Psoas muscle (tissue), 7 donors: ENCODE measurements at regions not wholly inside any gene's neighbourhood (a gene's known extent, or its start where the extent isn't known, plus 50 kb on each side); places are given as distances from the start of the nearest gene placed in this dataset.

Experiments
- ATAC-seq, 4 donors: fragments of 200-7000 bp; cut with Tn5 transposase; one replicate each; pipeline ENCODE4 v1.9.1; 2020; ENCODE audit warnings: moderate library complexity in 3 of 4, mild to moderate bottlenecking in 2 of 4
- DNase-seq, 2 donors: peaks; one replicate each; pipeline ENCODE4 v3.0.0-alpha.2; 2020
- H3K27ac ChIP-seq: fragments of 200-600 bp; one replicate; pipeline ENCODE4 v1.8.0; 2022
- H3K27me3 ChIP-seq, 3 donors: fragments of 200-600 bp in 1 of 3; one replicate each; pipeline versions ENCODE4 v1.6.1 to v1.8.0; 2013 to 2022; ENCODE audit warnings: low read length in 2 of 3, mild to moderate bottlenecking in 2 of 3, moderate library complexity in 1 of 3; ENCODE audit not compliant: insufficient read depth in 3 of 3
- H3K36me3 ChIP-seq, 2 donors: fragments of 200-600 bp in 1 of 2; one replicate each; pipeline versions ENCODE4 v1.6.1 to v1.8.0; 2013 to 2022; ENCODE audit warnings: low read depth in 1 of 2, mild to moderate bottlenecking in 1 of 2, moderate library complexity in 1 of 2; ENCODE audit not compliant: insufficient read depth in 1 of 2
- H3K4me1 ChIP-seq: fragments of 200-600 bp; one replicate; pipeline ENCODE4 v1.8.0; 2022
- H3K4me3 ChIP-seq: fragments of 200-600 bp; one replicate; pipeline ENCODE4 v1.8.0; 2022; ENCODE audit warnings: mild to moderate bottlenecking
- H3K9me3 ChIP-seq: fragments of 200-600 bp; one replicate; pipeline ENCODE4 v1.8.0; 2022
- WGBS, 3 donors: extraction: QIAGEN DNeasy Blood & Tissue Kit; methylation state at CpG; one replicate each; pipeline versions ENCODE4 v1.1.6 to v1.1.7; 2013; 5-methylcytosine and 5-hydroxymethylcytosine counted together
- intact Hi-C, 2 donors: fragments of 100-400 bp; cut with DNase I; formaldehyde crosslinking; loops; one replicate each; pipeline versions ENCODE4 v1.11.0 to v1.14.2; 2022
- TF ChIP-seq, protein P1 (sequence below): fragments of 200-600 bp; IDR thresholded peaks from one replicate; pipeline ENCODE4 v1.8.0; 2022; ENCODE audit warnings: antibody characterized with exemption
- donor health status: healthy with polysubstance abuse.
- donor health status: DM: no; HTN: no; CAD: no; lungs with moderate emphysema.
- donor health status: Bipolar disorder and iron deficiency.
- donor health status: healthy.
- donor health status: DM: yes; HTN: yes; CAD: no.
- donor health status: DM: no; HTN: no; CAD: no.
- donor health status: DM: yes; HTN: yes; CAD: no.

DNA sequence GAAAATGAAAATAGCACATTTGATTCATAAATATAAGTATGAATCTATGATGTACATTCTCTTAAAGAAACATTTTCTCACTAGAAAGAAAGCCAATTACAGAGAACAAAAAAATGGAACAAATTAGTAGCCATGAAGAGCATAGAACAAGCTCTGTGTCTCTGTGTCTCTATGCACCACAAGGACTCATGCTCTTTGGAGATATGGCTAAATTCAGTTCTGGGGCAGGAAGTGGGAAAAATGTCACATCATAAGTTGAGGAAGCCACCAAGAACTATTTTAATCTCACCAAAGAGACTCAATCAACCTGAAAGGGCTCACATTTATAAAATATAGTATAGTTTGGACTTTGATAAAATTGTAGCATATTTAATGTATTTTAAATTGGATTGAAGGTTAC lies 1259.8 kb upstream of the GJE1 start:
- no peak for ATAC-seq

DNA sequence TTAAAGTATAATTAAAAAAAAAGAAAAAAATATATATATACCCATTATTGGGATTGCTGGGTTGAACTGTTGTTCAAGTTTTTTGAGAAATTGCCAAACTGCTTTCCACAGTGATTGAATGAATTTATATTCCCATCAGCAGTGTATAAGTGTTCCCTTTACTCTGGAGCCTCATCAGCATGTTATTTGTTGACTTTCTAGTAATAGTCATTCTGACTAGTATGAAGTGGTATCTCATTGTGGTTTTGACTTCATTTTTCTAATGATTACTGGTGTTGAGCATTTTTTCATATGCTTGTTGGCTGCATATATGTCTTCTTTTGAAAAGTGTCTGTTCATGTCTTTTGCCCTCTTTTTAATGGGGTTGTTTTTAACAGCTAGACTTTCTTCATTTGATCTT lies 1260.8 kb upstream of the GJE1 start:
- no peak overlapping the region for H3K27ac ChIP-seq
- TF ChIP-seq, protein P1, sequence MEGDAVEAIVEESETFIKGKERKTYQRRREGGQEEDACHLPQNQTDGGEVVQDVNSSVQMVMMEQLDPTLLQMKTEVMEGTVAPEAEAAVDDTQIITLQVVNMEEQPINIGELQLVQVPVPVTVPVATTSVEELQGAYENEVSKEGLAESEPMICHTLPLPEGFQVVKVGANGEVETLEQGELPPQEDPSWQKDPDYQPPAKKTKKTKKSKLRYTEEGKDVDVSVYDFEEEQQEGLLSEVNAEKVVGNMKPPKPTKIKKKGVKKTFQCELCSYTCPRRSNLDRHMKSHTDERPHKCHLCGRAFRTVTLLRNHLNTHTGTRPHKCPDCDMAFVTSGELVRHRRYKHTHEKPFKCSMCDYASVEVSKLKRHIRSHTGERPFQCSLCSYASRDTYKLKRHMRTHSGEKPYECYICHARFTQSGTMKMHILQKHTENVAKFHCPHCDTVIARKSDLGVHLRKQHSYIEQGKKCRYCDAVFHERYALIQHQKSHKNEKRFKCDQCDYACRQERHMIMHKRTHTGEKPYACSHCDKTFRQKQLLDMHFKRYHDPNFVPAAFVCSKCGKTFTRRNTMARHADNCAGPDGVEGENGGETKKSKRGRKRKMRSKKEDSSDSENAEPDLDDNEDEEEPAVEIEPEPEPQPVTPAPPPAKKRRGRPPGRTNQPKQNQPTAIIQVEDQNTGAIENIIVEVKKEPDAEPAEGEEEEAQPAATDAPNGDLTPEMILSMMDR, result no peak
- H3K27me3 ChIP-seq, result no peaks in the 10 kb centered on the region
- DNase-seq, result no peak
- no peaks in the 10 kb centered on the region for H3K36me3 ChIP-seq
- H3K4me3 ChIP-seq, result no peak overlapping the region
- no peak for ATAC-seq
- H3K9me3 ChIP-seq, result peaks cover 4% of the 10 kb centered on the region
- intact Hi-C loops, result no loop called here
- no peaks in the 10 kb centered on the region for H3K4me1 ChIP-seq

More for the DNA sequence above, 1259.8 kb upstream of the GJE1 start:
- TF ChIP-seq, protein P1, result no peak
- DNase-seq, result no peak
- no peaks in the 10 kb centered on the region for H3K36me3 ChIP-seq
- no peak overlapping the region for H3K27ac ChIP-seq
- no peaks in the 10 kb centered on the region for H3K4me1 ChIP-seq
- H3K4me3 ChIP-seq, result no peak overlapping the region
- peaks cover 4% of the 10 kb centered on the region for H3K9me3 ChIP-seq
- intact Hi-C loops, result no loop called here
- no peaks in the 10 kb centered on the region for H3K27me3 ChIP-seq

DNA sequence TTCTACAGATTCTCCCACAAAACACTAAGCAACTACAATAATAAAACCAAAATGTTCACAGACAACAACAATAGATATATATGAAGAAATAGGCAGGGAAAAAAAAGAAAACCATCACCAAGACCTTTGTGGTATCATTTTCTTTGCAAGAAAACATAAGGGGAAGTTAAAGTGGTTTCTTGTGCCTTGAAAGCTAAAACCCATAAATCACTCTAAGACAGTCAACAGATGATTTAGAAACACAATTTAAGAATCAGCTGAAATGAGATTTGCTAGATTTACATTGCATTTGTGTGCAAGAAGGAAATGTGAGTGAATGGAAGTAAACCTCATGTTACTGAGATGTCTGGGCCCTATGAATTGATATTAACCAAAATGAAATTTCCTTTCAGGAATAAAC lies 1265.4 kb upstream of the GJE1 start:
- Histone ChIP-seq H3K9me3 (no peaks in the 10 kb centered on the region), H3K27ac (no peak overlapping the region), H3K4me1 (no peaks in the 10 kb centered on the region), H3K27me3 (no peaks in the 10 kb centered on the region), H3K4me3 (no peak overlapping the region), H3K36me3 (no peaks in the 10 kb centered on the region)
- DNase-seq (no peak), ATAC-seq (no peak)
- intact Hi-C loops, result no loop called here
- TF ChIP-seq, protein P1, result no peak

DNA sequence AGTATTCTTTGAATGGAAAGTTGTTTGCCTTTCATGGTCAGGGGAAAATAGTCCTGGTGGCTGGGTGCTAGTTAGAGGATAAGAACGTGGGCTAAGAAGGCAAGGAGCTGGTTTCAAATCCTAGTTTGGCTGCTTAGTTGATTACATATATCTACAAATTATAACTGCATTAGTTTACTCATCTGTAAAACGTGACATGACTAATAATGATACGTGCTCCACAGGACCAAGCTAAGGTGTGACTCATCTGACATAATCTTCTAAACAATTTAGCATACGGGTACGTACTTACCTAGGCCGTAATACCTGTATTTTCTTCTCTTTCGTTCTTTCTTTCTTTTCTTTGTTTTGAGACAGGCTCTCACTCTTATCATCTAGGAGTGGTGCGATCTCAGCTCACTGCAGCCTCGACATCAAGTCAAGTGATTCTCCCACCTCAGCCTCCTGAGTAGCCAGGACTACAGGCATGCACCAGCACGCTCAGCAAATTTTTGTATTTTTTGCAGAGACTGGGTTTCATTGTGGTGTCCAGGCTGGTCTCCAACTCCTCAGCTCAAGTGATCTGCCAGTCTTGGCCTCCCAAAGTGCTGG lies 1274.2 kb upstream of the GJE1 start:
- WGBS, 3 donors, result 80 to 89% (median 87%) methylated on average over 10 of the region's 10 CpGs
- Histone ChIP-seq H3K27ac (no peak overlapping the region), H3K4me1 (peaks cover 10% of the 10 kb centered on the region), H3K4me3 (no peak overlapping the region), H3K9me3 (no peaks in the 10 kb centered on the region), H3K27me3 (no peaks in the 10 kb centered on the region), H3K36me3 (no peaks in the 10 kb centered on the region)
- intact Hi-C loops, result no loop called here
- no peak for DNase-seq
- TF ChIP-seq, protein P1, result no peak
- peak in 1 of 4 donors; percentile 13 for ATAC-seq

DNA sequence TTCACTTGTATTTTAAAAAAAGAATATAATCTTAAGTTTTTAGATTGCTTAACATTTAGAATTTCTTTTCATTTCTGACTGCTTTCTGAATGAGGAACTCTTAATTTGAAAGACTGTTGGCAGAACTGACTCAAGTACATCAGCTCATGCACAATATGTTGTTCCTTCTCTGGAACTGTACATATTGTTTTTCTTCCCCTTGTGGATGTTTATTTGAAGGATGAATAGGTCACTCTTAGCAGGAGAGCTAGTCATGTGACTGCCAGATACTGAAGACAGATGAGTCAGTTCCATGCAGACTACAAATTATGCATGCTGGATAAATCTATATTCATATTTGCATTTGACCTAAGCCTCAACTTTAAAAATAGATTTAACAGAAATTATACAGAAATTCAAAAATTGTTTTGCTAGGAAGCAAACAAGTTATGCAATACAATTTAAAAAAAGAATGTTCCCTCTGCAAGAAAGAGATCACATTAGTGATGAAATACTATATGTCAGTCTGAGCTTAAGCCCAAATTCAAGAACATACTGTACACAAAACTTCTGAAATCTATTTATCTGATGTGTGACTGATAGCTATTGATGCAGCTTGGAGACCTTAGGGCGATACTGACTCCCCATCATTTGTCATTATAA lies 1274.9 kb upstream of the GJE1 start:
- H3K27me3 ChIP-seq, result no peaks in the 10 kb centered on the region
- ATAC-seq, result peak in 3 of 4 donors; percentile 37 to 81 (median 60)

More for the DNA sequence above, 1274.9 kb upstream of the GJE1 start:
- Histone ChIP-seq H3K4me3 (no peak overlapping the region), H3K36me3 (no peaks in the 10 kb centered on the region), H3K9me3 (no peaks in the 10 kb centered on the region), H3K4me1 (peaks cover 10% of the 10 kb centered on the region), H3K27ac (no peak overlapping the region)
- 78 to 86% (median 81%) methylated on average over 1 of the region's 1 CpG for WGBS, 3 donors
- intact Hi-C loops, result no loop called here
- TF ChIP-seq, protein P1, result no peak
- no peak for DNase-seq
